NCI-H2171 (cell line): ENCODE measurements at regions not wholly inside any gene's neighbourhood (a gene's known extent, or its start where the extent isn't known, plus 50 kb on each side); places are given as distances from the start of the nearest gene placed in this dataset.
"Not testable (repeated sequence)": the region's sequence is repeated elsewhere in the genome, so short reads cannot be mapped to it uniquely, and the experiment has no call there.

Experiments
- DNase-seq: peaks from one replicate; lab custom pipeline; 2025; lab: John Stamatoyannopoulos, UW

DNA sequence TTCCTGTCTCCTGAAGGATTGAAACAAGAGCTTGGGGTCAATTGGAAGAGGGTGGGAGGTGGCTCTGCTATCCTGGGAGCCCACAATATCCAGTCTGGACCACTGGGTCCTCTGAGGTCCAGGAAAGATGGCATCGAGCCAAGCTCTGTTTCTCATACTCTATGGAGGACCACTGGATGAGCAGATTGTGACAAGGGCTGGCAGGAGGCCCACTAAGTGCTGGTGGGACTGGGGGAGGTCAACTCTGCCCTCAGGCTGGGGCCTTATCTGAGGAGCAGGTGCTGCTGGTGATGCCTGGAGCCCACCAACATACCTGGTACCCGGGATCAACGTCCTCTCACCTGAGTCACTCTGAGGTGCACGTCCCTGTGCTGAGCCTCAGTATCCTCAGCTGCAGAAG, 142.4 kb downstream of the NDUFA10 start:
- no peak for DNase-seq

DNA sequence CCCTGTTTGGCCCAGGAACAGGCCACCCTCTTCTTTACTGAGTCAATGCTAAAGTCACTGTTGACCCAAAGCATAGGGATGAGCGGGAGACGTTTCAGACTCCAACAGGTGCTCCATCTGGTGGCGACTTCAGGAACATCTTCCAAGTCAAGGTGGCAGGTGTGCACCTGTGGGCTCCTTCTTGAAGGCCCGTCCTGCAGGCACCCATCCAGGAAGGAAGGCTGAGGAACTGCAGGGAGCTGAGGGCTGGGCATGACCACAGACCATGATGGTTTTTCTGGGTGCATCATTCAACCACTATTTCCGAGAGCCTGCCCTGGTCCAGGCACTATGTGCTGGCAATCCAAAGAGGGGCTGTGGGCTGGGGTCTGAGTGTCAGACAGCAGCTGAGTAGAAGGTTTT, 142.8 kb downstream of the NDUFA10 start:
- DNase-seq, result peak; percentile 1

DNA sequence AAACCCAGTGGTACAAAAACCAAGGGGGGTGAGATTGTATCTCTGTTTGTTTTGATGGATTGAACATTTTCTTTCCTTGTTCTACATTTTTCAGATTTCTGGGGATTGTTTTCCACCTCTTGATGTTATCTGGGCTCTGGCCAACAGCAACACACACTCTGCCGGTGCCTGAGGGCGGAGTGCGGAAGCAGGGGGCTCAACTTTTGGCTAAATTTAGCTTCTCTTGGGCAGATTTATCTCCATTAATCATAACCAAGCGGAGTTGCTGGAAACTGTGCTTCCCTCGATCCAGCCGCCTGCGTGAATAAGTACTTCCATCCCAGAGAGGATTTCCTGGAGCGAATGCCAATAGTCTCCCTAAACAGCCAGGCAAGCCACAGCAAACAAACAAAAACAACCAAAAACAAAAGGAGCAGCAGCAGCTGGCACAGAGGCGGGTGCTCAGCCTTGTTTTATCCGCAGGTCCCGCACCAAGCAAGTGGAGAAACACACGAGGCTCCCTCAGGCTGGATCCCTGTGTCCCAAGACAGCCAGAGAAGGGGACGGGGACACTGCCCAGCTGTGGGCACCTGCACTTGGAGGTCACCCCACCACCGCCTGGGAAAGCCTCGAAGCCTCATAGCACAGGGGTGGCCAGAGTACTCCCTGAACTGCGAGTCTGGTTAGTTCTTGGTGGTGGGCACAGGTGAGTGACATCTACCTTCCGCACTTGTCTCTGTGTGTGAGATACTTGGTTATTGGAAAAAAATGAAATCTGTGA, 143.4 kb downstream of the NDUFA10 start:
- DNase-seq, result no peak

GRCh38 chr2:239881031-239881471, 144.1 kb downstream of the NDUFA10 start:
- DNase-seq, result no peak

DNA sequence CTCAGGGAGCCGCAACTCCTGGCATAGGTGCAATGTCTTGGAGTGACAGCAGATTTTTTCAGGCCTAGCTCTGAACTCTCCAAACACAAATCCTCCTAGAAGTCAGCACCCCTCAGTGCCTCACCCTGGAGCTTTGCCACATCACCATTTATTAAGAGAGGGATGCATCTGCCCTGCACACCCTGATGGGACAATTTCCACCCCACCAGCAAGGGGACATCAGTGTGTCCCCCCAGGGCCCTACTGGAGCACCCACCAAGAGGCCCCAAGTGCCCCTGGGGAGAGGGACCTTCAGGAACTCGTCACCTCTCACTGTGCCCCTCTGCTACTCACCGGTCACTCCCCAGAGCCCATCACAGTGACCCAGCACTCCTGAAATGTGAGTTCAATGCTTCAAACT, 144.7 kb downstream of the NDUFA10 start:
- no peak for DNase-seq

DNA sequence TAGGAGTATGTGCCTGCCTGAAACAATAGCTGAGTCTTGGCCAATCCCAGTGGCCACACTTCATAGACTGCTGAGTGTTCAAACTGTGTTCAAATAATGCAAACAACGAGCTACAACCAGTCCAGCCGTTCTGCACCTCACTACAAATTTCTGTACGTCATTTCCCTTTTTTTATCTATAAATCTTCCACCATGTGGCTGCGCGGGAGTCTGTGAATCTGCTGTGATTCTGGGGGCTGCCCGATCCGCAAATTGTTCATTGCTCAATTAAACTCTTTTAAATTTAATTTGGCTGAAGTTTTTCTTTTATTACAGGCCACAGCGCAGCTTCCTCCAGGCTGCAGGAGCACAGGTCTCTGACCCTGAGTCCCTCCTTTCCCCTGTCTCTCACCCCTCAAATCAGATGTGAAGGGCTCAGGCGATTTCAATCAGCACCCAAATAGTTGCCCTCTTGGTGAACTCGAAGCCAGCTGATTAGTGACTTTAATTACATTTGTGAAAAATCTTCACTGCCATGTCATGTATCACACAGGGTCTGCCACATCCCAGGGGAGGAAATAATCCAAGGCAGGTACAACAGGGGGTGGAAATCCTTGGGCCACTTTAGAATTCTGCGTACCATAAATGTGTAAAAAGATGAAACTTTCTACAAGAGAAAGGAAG, 145.6 kb downstream of the NDUFA10 start:
- DNase-seq, result no peak

- DNase-seq, result no peak
These were observed 146.5 kb downstream of the NDUFA10 start for GRCh38 chr2:239878686-239879085.

GRCh38 chr2:239876948-239877289, 148.2 kb downstream of the NDUFA10 start:
- no peak for DNase-seq

- no peak for DNase-seq
These were observed 148.7 kb downstream of the NDUFA10 start for GRCh38 chr2:239876271-239876947.

DNA sequence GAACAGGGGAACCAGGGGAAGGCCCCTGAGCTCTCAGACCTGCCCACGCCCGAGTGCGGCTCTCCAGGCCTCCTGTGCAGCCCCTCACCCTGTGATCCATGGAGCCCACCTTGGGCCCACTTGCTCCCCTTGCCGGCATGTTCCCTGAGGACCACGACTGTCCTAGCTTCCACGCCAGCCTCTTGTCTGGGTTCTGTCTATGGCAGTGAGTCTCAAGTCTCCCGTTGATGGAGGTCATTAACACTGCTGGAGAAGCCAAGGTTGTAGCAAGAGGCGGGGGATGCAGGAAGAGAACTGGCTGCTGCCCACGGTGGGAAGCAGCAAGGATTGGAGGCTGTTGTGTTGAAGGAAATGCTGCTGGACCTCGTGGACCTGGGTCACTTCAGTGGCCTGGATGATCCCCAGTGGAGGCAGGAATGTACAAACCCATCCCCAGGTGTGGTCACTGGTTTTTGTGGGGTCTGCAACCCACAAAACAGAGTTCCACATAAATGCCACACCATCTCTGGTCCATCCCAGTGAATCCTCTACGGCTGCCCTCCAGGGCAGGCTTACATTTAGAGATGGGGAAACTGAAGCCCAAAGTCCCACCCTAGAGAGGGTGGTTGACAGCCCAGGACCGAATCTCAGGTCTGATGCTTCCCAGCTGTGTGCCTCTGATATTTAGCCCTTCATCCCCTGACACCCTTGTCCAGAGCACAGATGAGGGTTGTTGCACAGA, 150.3 kb downstream of the NDUFA10 start:
- DNase-seq, result no peak

- DNase-seq, result no peak
These were observed 151.2 kb downstream of the NDUFA10 start for GRCh38 chr2:239873656-239874635.

GRCh38 chr2:239871481-239872435, 153.4 kb downstream of the NDUFA10 start:
- DNase-seq, result no peak

- DNase-seq, result no peak
These were observed 154.3 kb downstream of the NDUFA10 start for GRCh38 chr2:239870863-239871262.

GRCh38 chr2:239870276-239870675, 154.9 kb downstream of the NDUFA10 start:
- no peak for DNase-seq

GRCh38 chr2:239869272-239870155, 155.6 kb downstream of the NDUFA10 start:
- DNase-seq, result no peak

GRCh38 chr2:239868556-239869181, 156.5 kb downstream of the NDUFA10 start:
- DNase-seq, result no peak

- no peak for DNase-seq
These were observed 158.4 kb downstream of the NDUFA10 start for GRCh38 chr2:239866778-239867177.

GRCh38 chr2:239866350-239866749, 158.8 kb downstream of the NDUFA10 start:
- DNase-seq, result no peak

DNA sequence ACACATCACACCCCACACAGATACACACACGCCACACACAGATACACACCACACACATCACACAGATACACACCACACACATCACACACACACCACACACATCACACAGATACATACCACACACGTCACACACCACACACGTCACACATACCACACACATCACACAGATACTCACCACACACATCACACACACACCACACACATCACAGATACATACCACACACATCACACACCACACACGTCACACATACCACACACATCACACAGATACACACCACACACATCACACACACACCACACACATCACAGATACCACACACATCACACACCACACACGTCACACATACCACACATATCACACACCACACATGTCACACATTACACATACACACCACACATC, 159.3 kb downstream of the NDUFA10 start:
- not testable (repeated sequence) for DNase-seq
